HepG2 (cell line): ENCODE measurements at regions not wholly inside any gene's neighbourhood (a gene's known extent, or its start where the extent isn't known, plus 50 kb on each side); places are given as distances from the start of the nearest gene placed in this dataset.

Source experiments
- CENPT ChIP-seq: sonication (generic); formaldehyde crosslinking; IDR thresholded peaks from 2 replicates; pipeline ENCODE4 v1.8.0; 2022; ENCODE audit warnings: low read depth, mild to moderate bottlenecking, moderate library complexity, missing genetic modification reagents
- IKZF4 ChIP-seq: sonication (generic); formaldehyde crosslinking; IDR thresholded peaks from 2 replicates; pipeline ENCODE4 v1.5.1; 2020; ENCODE audit warnings: borderline replicate concordance, mild to moderate bottlenecking, low read depth, missing genetic modification reagents; ENCODE audit errors: not compliant biosample characterization
- POLR2AphosphoS2 ChIP-seq: IDR thresholded peaks from 2 replicates; pipeline ENCODE4 v1.6.1; 2011; ENCODE audit warnings: low read depth, low read length, improper control_type of control experiment
- POLR2AphosphoS5 ChIP-seq: IDR thresholded peaks from 2 replicates; pipeline ENCODE4 v1.6.1; 2012; ENCODE audit warnings: low read depth, low read length
- SMARCE1 ChIP-seq: fragments of 450-650 bp; IDR thresholded peaks from 2 replicates; pipeline ENCODE4 v1.6.1; 2017; ENCODE audit warnings: borderline replicate concordance
- SP1 ChIP-seq, 2 experiments: fragments of 450-650 bp in 1 of 2; sonication (generic) in 1 of 2; formaldehyde crosslinking in 1 of 2; IDR thresholded peaks; 2 replicates each; pipeline versions ENCODE4 v1.4.0 to v1.6.1; 2016 to 2020; ENCODE audit warnings: missing genetic modification reagents in 1 of 2
- TBL1XR1 ChIP-seq: fragments of 150-350 bp; IDR thresholded peaks from 2 replicates; pipeline ENCODE4 v1.6.1; 2014; ENCODE audit warnings: borderline replicate concordance, low read length; ENCODE audit not compliant: partially characterized antibody
- TRIM24 ChIP-seq: sonication (generic); formaldehyde crosslinking; IDR thresholded peaks from 2 replicates; pipeline ENCODE4 v1.8.0; 2022; ENCODE audit warnings: mild to moderate bottlenecking, missing genetic modification reagents
- ZBTB42 ChIP-seq: sonication (generic); formaldehyde crosslinking; IDR thresholded peaks from 2 replicates; pipeline ENCODE4 v1.5.0; 2020; ENCODE audit warnings: mild to moderate bottlenecking, missing genetic modification reagents
- ZNF30 ChIP-seq: sonication (generic); formaldehyde crosslinking; IDR thresholded peaks from 2 replicates; pipeline ENCODE4 v1.5.0; 2020; ENCODE audit warnings: mild to moderate bottlenecking, missing genetic modification reagents
- ZNF557 ChIP-seq: sonication (generic); formaldehyde crosslinking; IDR thresholded peaks from 2 replicates; pipeline ENCODE4 v1.4.0; 2020; ENCODE audit warnings: missing genetic modification reagents
- ZNF572 ChIP-seq: sonication (generic); formaldehyde crosslinking; IDR thresholded peaks from 2 replicates; pipeline ENCODE4 v1.5.1; 2020; ENCODE audit warnings: mild to moderate bottlenecking, missing genetic modification reagents
- ZNF605 ChIP-seq: sonication (generic); formaldehyde crosslinking; IDR thresholded peaks from 2 replicates; pipeline ENCODE4 v1.8.0; 2022; ENCODE audit warnings: mild to moderate bottlenecking, missing genetic modification reagents
- ZNF629 ChIP-seq: sonication (generic); formaldehyde crosslinking; conservative IDR thresholded peaks from 2 replicates; pipeline ENCODE4 v1.5.0; 2020; ENCODE audit warnings: missing genetic modification reagents
- ZNF83 ChIP-seq: sonication (generic); formaldehyde crosslinking; IDR thresholded peaks from 2 replicates; pipeline ENCODE4 v1.4.0; 2020; ENCODE audit warnings: missing genetic modification reagents, mild to moderate bottlenecking, borderline replicate concordance
- TF ChIP-seq, protein P1 (sequence below): IDR thresholded peaks from 2 replicates; pipeline ENCODE4 v1.6.1; 2016; ENCODE audit warnings: missing compliant biosample characterization, missing genetic modification reagents, borderline replicate concordance
- TF ChIP-seq, protein P2 (sequence below): sonication (generic); formaldehyde crosslinking; IDR thresholded peaks from 2 replicates; pipeline ENCODE4 v1.9.0; 2021; ENCODE audit warnings: mild to moderate bottlenecking, missing genetic modification reagents
- TF ChIP-seq, protein P3 (sequence below): sonication (generic); formaldehyde crosslinking; IDR thresholded peaks from 2 replicates; pipeline ENCODE4 v1.5.1; 2020; ENCODE audit warnings: mild to moderate bottlenecking, missing genetic modification reagents, moderate library complexity

DNA sequence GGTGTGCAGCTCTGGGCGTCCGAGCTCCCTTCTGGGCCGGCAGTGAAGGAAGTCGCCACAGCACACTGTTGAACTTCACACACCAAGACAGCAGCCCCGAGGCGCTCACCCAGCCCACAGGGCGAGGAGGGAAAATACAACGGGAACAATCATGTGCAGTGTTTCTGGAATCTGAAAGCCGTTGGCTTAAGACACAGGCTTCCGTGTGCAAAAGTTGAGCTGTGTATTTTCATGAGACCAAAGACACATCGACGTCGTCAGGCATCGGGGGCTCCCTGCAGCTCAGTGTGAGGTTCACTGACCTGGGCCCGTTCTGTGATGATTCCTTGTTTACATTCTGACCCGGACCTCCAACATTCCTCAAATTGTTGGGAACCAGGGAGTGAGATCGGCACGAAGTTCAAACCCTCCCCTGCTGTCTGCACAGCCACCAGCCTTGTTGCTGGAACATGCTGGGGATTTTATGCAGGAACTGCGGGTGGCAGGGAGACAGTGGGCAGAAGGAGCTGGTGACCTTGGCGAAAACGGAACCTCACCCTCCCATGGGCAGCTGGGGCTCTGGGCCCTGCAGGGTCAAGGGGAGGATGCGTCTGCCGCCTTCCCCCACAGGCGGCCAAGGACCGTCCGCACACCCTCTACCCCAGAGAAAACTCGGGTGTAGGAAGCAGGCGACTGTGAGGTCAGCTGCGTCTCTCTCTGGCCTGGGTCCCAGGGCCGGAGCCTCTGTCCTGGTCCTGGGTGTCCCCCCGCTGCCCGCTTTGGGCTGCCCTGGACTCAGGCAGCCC is 72.2 kb downstream of the METRNL start (continued):
- TF ChIP-seq ZNF30 (CRISPR knock-in tag) (peak; percentile 86; the same call in 1 of the 2 replicates), ZNF557 (CRISPR knock-in tag) (peak; percentile 93), ZBTB42 (CRISPR knock-in tag) (0 out of 2 replicates have a peak, but pooled peaks have one; percentile 69), ZNF83 (no peak), ZNF605 (peak; percentile 94), TBL1XR1 (peak; percentile 85), SMARCE1 (no peak), POLR2AphosphoS2 (no peak), IKZF4 (CRISPR knock-in tag) (peak; percentile 43), CENPT (CRISPR knock-in tag) (peak; percentile 78; the same call in 1 of the 2 replicates), TRIM24 (CRISPR knock-in tag) (no peak), SP1 (IDR thresholded peaks at IDR 0.05) (no peak), SP1 (CRISPR knock-in tag; IDR thresholded peaks at IDR 0.05) (no peak; the same call in 1 of the 2 replicates), ZNF629 (peak; percentile 50; the same call in 1 of the 2 replicates), ZNF572 (CRISPR knock-in tag) (no peak), POLR2AphosphoS5 (peak; percentile 50; the same call in 1 of the 2 replicates)
- TF ChIP-seq, protein P1, sequence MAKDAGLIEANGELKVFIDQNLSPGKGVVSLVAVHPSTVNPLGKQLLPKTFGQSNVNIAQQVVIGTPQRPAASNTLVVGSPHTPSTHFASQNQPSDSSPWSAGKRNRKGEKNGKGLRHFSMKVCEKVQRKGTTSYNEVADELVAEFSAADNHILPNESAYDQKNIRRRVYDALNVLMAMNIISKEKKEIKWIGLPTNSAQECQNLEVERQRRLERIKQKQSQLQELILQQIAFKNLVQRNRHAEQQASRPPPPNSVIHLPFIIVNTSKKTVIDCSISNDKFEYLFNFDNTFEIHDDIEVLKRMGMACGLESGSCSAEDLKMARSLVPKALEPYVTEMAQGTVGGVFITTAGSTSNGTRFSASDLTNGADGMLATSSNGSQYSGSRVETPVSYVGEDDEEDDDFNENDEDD (CRISPR knock-in tag) = peak; percentile 87; the same call in 1 of the 2 replicates
- TF ChIP-seq, protein P2, sequence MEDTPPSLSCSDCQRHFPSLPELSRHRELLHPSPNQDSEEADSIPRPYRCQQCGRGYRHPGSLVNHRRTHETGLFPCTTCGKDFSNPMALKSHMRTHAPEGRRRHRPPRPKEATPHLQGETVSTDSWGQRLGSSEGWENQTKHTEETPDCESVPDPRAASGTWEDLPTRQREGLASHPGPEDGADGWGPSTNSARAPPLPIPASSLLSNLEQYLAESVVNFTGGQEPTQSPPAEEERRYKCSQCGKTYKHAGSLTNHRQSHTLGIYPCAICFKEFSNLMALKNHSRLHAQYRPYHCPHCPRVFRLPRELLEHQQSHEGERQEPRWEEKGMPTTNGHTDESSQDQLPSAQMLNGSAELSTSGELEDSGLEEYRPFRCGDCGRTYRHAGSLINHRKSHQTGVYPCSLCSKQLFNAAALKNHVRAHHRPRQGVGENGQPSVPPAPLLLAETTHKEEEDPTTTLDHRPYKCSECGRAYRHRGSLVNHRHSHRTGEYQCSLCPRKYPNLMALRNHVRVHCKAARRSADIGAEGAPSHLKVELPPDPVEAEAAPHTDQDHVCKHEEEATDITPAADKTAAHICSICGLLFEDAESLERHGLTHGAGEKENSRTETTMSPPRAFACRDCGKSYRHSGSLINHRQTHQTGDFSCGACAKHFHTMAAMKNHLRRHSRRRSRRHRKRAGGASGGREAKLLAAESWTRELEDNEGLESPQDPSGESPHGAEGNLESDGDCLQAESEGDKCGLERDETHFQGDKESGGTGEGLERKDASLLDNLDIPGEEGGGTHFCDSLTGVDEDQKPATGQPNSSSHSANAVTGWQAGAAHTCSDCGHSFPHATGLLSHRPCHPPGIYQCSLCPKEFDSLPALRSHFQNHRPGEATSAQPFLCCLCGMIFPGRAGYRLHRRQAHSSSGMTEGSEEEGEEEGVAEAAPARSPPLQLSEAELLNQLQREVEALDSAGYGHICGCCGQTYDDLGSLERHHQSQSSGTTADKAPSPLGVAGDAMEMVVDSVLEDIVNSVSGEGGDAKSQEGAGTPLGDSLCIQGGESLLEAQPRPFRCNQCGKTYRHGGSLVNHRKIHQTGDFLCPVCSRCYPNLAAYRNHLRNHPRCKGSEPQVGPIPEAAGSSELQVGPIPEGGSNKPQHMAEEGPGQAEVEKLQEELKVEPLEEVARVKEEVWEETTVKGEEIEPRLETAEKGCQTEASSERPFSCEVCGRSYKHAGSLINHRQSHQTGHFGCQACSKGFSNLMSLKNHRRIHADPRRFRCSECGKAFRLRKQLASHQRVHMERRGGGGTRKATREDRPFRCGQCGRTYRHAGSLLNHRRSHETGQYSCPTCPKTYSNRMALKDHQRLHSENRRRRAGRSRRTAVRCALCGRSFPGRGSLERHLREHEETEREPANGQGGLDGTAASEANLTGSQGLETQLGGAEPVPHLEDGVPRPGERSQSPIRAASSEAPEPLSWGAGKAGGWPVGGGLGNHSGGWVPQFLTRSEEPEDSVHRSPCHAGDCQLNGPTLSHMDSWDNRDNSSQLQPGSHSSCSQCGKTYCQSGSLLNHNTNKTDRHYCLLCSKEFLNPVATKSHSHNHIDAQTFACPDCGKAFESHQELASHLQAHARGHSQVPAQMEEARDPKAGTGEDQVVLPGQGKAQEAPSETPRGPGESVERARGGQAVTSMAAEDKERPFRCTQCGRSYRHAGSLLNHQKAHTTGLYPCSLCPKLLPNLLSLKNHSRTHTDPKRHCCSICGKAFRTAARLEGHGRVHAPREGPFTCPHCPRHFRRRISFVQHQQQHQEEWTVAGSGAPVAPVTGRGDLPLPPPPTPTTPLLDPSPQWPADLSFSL (CRISPR knock-in tag) = no peak
- TF ChIP-seq, protein P3, sequence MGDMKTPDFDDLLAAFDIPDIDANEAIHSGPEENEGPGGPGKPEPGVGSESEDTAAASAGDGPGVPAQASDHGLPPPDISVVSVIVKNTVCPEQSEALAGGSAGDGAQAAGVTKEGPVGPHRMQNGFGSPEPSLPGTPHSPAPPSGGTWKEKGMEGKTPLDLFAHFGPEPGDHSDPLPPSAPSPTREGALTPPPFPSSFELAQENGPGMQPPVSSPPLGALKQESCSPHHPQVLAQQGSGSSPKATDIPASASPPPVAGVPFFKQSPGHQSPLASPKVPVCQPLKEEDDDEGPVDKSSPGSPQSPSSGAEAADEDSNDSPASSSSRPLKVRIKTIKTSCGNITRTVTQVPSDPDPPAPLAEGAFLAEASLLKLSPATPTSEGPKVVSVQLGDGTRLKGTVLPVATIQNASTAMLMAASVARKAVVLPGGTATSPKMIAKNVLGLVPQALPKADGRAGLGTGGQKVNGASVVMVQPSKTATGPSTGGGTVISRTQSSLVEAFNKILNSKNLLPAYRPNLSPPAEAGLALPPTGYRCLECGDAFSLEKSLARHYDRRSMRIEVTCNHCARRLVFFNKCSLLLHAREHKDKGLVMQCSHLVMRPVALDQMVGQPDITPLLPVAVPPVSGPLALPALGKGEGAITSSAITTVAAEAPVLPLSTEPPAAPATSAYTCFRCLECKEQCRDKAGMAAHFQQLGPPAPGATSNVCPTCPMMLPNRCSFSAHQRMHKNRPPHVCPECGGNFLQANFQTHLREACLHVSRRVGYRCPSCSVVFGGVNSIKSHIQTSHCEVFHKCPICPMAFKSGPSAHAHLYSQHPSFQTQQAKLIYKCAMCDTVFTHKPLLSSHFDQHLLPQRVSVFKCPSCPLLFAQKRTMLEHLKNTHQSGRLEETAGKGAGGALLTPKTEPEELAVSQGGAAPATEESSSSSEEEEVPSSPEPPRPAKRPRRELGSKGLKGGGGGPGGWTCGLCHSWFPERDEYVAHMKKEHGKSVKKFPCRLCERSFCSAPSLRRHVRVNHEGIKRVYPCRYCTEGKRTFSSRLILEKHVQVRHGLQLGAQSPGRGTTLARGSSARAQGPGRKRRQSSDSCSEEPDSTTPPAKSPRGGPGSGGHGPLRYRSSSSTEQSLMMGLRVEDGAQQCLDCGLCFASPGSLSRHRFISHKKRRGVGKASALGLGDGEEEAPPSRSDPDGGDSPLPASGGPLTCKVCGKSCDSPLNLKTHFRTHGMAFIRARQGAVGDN (CRISPR knock-in tag) = peak; percentile 98
